CD4-positive, alpha-beta T cell treated with Interleukin-1 beta for 1 hour (primary cell): ENCODE measurements at regions not wholly inside any gene's neighbourhood (a gene's known extent, or its start where the extent isn't known, plus 50 kb on each side); places are given as distances from the start of the nearest gene placed in this dataset.
A peak's percentile ranks its signal among the peaks of the same experiment; 100 is the strongest.
"Not testable (repeated sequence)": the region's sequence is repeated elsewhere in the genome, so short reads cannot be mapped to it uniquely, and the experiment has no call there.

ENCODE experiments used
- DNase-seq, 2 donors: peaks; one replicate each; pipeline ENCODE4 v3.0.0-alpha.2; 2020 to 2022

GRCh38 chr12:90250766-90251165, 542.1 kb upstream of the ATP2B1 start:
- no peak for DNase-seq

GRCh38 chr12:90250042-90250441, 541.4 kb upstream of the ATP2B1 start:
- DNase-seq = no peak

- DNase-seq = no peak
Measured at GRCh38 chr12:90246688-90247087, 538.0 kb upstream of the ATP2B1 start.

- no peak for DNase-seq
Measured at GRCh38 chr12:90245391-90245790, 536.8 kb upstream of the ATP2B1 start.

GRCh38 chr12:90244232-90244631, 535.6 kb upstream of the ATP2B1 start:
- no peak for DNase-seq

- DNase-seq = no peak
Measured at GRCh38 chr12:90243211-90243610, 534.6 kb upstream of the ATP2B1 start.

- no peak for DNase-seq
Measured at GRCh38 chr12:90239732-90240260, 531.2 kb upstream of the ATP2B1 start.

GRCh38 chr12:90238663-90239271, 530.1 kb upstream of the ATP2B1 start:
- DNase-seq = no peak

- DNase-seq = no peak
Measured at GRCh38 chr12:90237841-90238240, 529.2 kb upstream of the ATP2B1 start.

- no peak for DNase-seq
Measured at GRCh38 chr12:90235642-90236041, 527.0 kb upstream of the ATP2B1 start.

- DNase-seq = no peak
Measured at GRCh38 chr12:90234472-90234871, 525.8 kb upstream of the ATP2B1 start.

- no peak for DNase-seq
Measured at GRCh38 chr12:90233168-90234100, 524.8 kb upstream of the ATP2B1 start.

- no peak for DNase-seq
Measured at GRCh38 chr12:90229407-90230170, 521.0 kb upstream of the ATP2B1 start.

- no peak for DNase-seq
Measured at GRCh38 chr12:90226211-90226610, 517.6 kb upstream of the ATP2B1 start.

- peak in 1 of 2 donors; percentile 13 for DNase-seq
Measured at GRCh38 chr12:90216815-90217214, 508.2 kb upstream of the ATP2B1 start.

- DNase-seq = no peak
Measured at GRCh38 chr12:90216020-90216552, 507.4 kb upstream of the ATP2B1 start.

- no peak for DNase-seq
Measured at GRCh38 chr12:90211017-90211416, 502.4 kb upstream of the ATP2B1 start.

- no peak for DNase-seq
Measured at GRCh38 chr12:90209029-90209428, 500.4 kb upstream of the ATP2B1 start.

- DNase-seq = not testable (repeated sequence)
Measured at GRCh38 chr12:90208379-90208778, 499.7 kb upstream of the ATP2B1 start.

GRCh38 chr12:90207799-90208198, 499.2 kb upstream of the ATP2B1 start:
- no peak for DNase-seq

- no peak for DNase-seq
Measured at GRCh38 chr12:90205165-90205564, 496.5 kb upstream of the ATP2B1 start.

GRCh38 chr12:90203556-90203955, 494.9 kb upstream of the ATP2B1 start:
- no peak for DNase-seq

GRCh38 chr12:90199006-90199405, 490.4 kb upstream of the ATP2B1 start:
- DNase-seq = peak in 1 of 2 donors; percentile 1
